SK-N-SH (cell line): ENCODE measurements at regions not wholly inside any gene's neighbourhood (a gene's known extent, or its start where the extent isn't known, plus 50 kb on each side); places are given as distances from the start of the nearest gene placed in this dataset.

ENCODE experiments used
- CTCF ChIA-PET: fragments of 300-600, 350-600 bp; formaldehyde crosslinking; extraction: SDS; loops from one replicate; lab custom pipeline; 2021; lab: Yijun Ruan, JAX
- POLR2A ChIA-PET: fragments of 350-600 bp; sonication (Branson Sonifier 250); formaldehyde crosslinking; extraction: SDS; loops from one replicate; lab custom pipeline; 2020; ENCODE audit warnings: antibody characterized with exemption, inconsistent platforms; lab: Yijun Ruan, JAX
- DNase-seq: peaks from one replicate; pipeline ENCODE4 v3.0.0; 2012
- H2AFZ ChIP-seq: fragments of 200-600 bp; sonication (generic); 2 replicates; pipeline ENCODE4 v1.8.1; 2016; ENCODE audit warnings: antibody characterized with exemption, mild to moderate bottlenecking, low read depth
- H3F3A ChIP-seq: fragments of 200-600 bp; sonication (generic); replicated peaks from 2 replicates; pipeline ENCODE3; 2016; ENCODE audit warnings: antibody characterized with exemption, mild to moderate bottlenecking; ENCODE audit not compliant: insufficient read depth
- H3K27ac ChIP-seq, 2 experiments: fragments of 200-500 bp in 1 of 2; fragments of 200-600 bp in 1 of 2; sonication (Bioruptor generic) in 1 of 2; sonication (generic), shearing (Covaris generic) in 1 of 2; 2 replicates each; pipeline versions ENCODE4 v1.5.1 to v1.6.1; 2014 to 2016; ENCODE audit warnings: low read depth in 2 of 2, inconsistent platforms in 1 of 2, low read length in 1 of 2, mild to moderate bottlenecking in 1 of 2, mixed read lengths in 1 of 2
- H3K27me3 ChIP-seq: fragments of 200-600 bp; sonication (generic), shearing (Covaris generic); 2 replicates; pipeline ENCODE4 v1.6.1; 2016; ENCODE audit warnings: mixed run types; ENCODE audit not compliant: insufficient read depth
- H3K36me3 ChIP-seq, 2 experiments: fragments of 200-500 bp in 1 of 2; fragments of 200-600 bp in 1 of 2; sonication (Bioruptor generic) in 1 of 2; sonication (generic) in 1 of 2; replicated peaks in 1 of 2; 2 replicates each; pipeline versions ENCODE3 to v1.5.1; 2014 to 2016; ENCODE audit warnings: low read length in 1 of 2, mild to moderate bottlenecking in 1 of 2; ENCODE audit not compliant: insufficient read depth in 2 of 2, control insufficient read depth in 1 of 2
- H3K4me1 ChIP-seq, 2 experiments: fragments of 200-500 bp in 1 of 2; fragments of 200-600 bp in 1 of 2; sonication (Bioruptor generic) in 1 of 2; sonication (generic), shearing (Covaris generic) in 1 of 2; 2 replicates each; pipeline versions ENCODE4 v1.5.1 to v1.6.1; 2014 to 2016; ENCODE audit warnings: low read depth in 1 of 2, low read length in 1 of 2, mixed run types in 1 of 2; ENCODE audit not compliant: insufficient read depth in 2 of 2, control insufficient read depth in 1 of 2
- H3K4me2 ChIP-seq: fragments of 200-600 bp; sonication (generic), shearing (Covaris generic); 2 replicates; pipeline ENCODE4 v1.6.1; 2017; ENCODE audit warnings: mixed run types
- H3K4me3 ChIP-seq, 2 experiments: fragments of 200-500 bp in 1 of 2; fragments of 200-600 bp in 1 of 2; sonication (Bioruptor generic) in 1 of 2; sonication (generic), shearing (Covaris generic) in 1 of 2; 2 replicates each; pipeline versions ENCODE4 v1.5.1 to v1.8.1; 2014 to 2016; ENCODE audit warnings: low read depth in 2 of 2, inconsistent platforms in 1 of 2, low read length in 1 of 2, mild to moderate bottlenecking in 1 of 2, mixed read lengths in 1 of 2, moderate library complexity in 1 of 2
- H3K79me2 ChIP-seq: fragments of 200-600 bp; sonication (generic); 2 replicates; pipeline ENCODE4 v1.8.1; 2017; ENCODE audit warnings: mild to moderate bottlenecking; ENCODE audit not compliant: insufficient read depth
- H3K9ac ChIP-seq: fragments of 200-600 bp; sonication (generic); 2 replicates; pipeline ENCODE4 v1.6.1; 2017; ENCODE audit warnings: mixed run types
- H3K9me2 ChIP-seq: fragments of 200-600 bp; sonication (generic); 2 replicates; pipeline ENCODE4 v1.6.1; 2017; ENCODE audit warnings: mixed run types
- H3K9me3 ChIP-seq: fragments of 200-600 bp; sonication (generic); 2 replicates; pipeline ENCODE4 v1.6.1; 2017; ENCODE audit warnings: mixed run types, mild to moderate bottlenecking, moderate library complexity
- H4K20me1 ChIP-seq: fragments of 200-600 bp; sonication (generic); 2 replicates; pipeline ENCODE4 v1.6.1; 2017; ENCODE audit warnings: mild to moderate bottlenecking, mixed run types; ENCODE audit not compliant: insufficient read depth
- CHD2 ChIP-seq: fragments of 150-350 bp; IDR thresholded peaks from 2 replicates; pipeline ENCODE4 v1.6.1; 2018; ENCODE audit warnings: low read length; ENCODE audit not compliant: partially characterized antibody
- EZH2phosphoT487 ChIP-seq: fragments of 200-600 bp; sonication (generic); IDR thresholded peaks from 2 replicates; pipeline ENCODE4 v1.6.1; 2017; ENCODE audit warnings: low read depth, mixed run types, mild to moderate bottlenecking, antibody characterized with exemption, moderate library complexity, borderline replicate concordance
- FOSL2 ChIP-seq: IDR thresholded peaks from 2 replicates; pipeline ENCODE4 v1.4.0; 2012; ENCODE audit warnings: low read depth, mild to moderate bottlenecking, moderate library complexity, borderline replicate concordance
- FOXJ3 ChIP-seq: sonication (generic); formaldehyde crosslinking; IDR thresholded peaks from 2 replicates; pipeline ENCODE4 v1.5.1; 2020; ENCODE audit warnings: mild to moderate bottlenecking, missing genetic modification reagents
- GATA2 ChIP-seq: sonication (generic); formaldehyde crosslinking; IDR thresholded peaks from 2 replicates; pipeline ENCODE4 v1.5.0; 2020; ENCODE audit warnings: mild to moderate bottlenecking, missing genetic modification reagents
- JUND ChIP-seq: IDR thresholded peaks from 2 replicates; pipeline ENCODE4 v1.4.0; 2012
- MEF2A ChIP-seq: IDR thresholded peaks from 2 replicates; pipeline ENCODE4 v1.4.0; 2012; ENCODE audit warnings: low read depth, borderline replicate concordance
- NRF1 ChIP-seq: IDR thresholded peaks from 2 replicates; pipeline ENCODE4 v1.6.1; 2012; ENCODE audit warnings: low read depth, mild to moderate bottlenecking, low read length
- POLR2AphosphoS5 ChIP-seq: IDR thresholded peaks from 2 replicates; pipeline ENCODE4 v1.6.1; 2012; ENCODE audit warnings: low read depth, low read length
- RFX5 ChIP-seq: IDR thresholded peaks from 2 replicates; pipeline ENCODE4 v1.6.1; 2012; ENCODE audit warnings: mild to moderate bottlenecking, improper control_type of control experiment, low read length
- SIN3A ChIP-seq: IDR thresholded peaks from 2 replicates; pipeline ENCODE4 v1.6.1; 2012; ENCODE audit warnings: low read depth, mild to moderate bottlenecking, low read length, moderate library complexity, borderline replicate concordance
- TCF12 ChIP-seq: IDR thresholded peaks from 2 replicates; pipeline ENCODE4 v1.4.0; 2012
- TEAD4 ChIP-seq: IDR thresholded peaks from 2 replicates; pipeline ENCODE4 v1.4.0; 2012; ENCODE audit warnings: mild to moderate bottlenecking, borderline replicate concordance; ENCODE audit not compliant: insufficient read depth
- YY1 ChIP-seq: IDR thresholded peaks from 2 replicates; pipeline ENCODE4 v1.4.0; 2012; ENCODE audit warnings: low read depth, mild to moderate bottlenecking
- WGBS: methylation state at CpG from one replicate; pipeline ENCODE4 v1.1.6; 2017; ENCODE audit warnings: low lambda C conversion rate; 5-methylcytosine and 5-hydroxymethylcytosine counted together
- TF ChIP-seq, protein P1 (sequence below): IDR thresholded peaks from 2 replicates; pipeline ENCODE4 v1.4.0; 2012; ENCODE audit warnings: low read depth, borderline replicate concordance
- TF ChIP-seq, protein P2 (sequence below): fragments of 200-600 bp; sonication (generic); IDR thresholded peaks from 2 replicates; pipeline ENCODE4 v1.6.1; 2017; ENCODE audit warnings: antibody characterized with exemption, mild to moderate bottlenecking, moderate library complexity
- TF ChIP-seq, protein P3 (sequence below): IDR thresholded peaks from 2 replicates; pipeline ENCODE4 v1.6.1; 2012; ENCODE audit warnings: mild to moderate bottlenecking, low read depth, low read length, moderate library complexity

DNA sequence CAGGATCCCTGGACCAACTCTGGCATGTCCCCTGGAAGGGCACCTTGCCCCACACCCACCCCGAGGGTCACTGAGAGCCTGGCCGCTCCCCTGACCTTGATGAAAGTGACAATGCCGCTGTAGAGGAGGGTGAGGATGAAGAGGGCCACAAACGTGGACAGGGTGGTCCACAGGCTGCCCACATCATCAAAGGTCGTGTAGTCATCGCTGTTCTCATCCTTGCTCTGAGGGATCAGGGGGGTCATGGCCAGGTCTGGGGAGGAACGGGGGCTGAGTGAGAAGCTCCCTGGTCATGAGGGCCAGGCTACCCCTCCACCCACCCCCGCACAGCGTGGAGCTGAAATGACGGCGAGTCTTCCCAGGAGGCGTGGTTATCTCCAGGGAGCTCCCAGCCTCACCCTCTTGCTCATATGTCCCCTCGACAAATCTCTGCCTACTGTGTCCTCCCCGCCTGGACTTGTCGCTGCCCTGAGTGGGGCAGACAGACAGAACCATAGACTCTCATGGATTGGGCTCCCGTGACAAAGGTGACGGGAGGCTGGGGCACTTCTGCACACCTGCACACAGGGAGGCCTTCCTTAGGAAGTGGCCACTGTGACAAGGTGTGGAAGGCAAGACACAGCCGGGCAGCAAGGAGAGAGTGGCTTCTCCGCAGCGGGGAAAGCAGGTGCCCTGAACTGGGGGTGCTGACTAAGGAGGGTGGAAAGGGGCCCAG, 311.1 kb downstream of the TMEM121 start:
- no peak overlapping the region for H3K4me2 ChIP-seq
- no peaks in the 10 kb centered on the region for H3K9me3 ChIP-seq
- H3K27ac ChIP-seq = no peak overlapping the region
- no peak overlapping the region for H2AFZ ChIP-seq
- no peaks in the 10 kb centered on the region for H3K4me1 ChIP-seq
- no peaks in the 10 kb centered on the region for H3K79me2 ChIP-seq
- 59% methylated on average over 12 of the region's 20 CpGs for WGBS
- no peaks in the 10 kb centered on the region for H3F3A ChIP-seq
- H3K4me3 ChIP-seq = no peak overlapping the region
- H3K36me3 ChIP-seq = no peaks in the 10 kb centered on the region
- no peak overlapping the region for H3K9ac ChIP-seq
- TF ChIP-seq YY1 (no peak), POLR2AphosphoS5 (no peak), GATA2 (CRISPR knock-in tag) (no peak), SIN3A (no peak), TEAD4 (no peak), EZH2phosphoT487 (no peak), RFX5 (no peak), CHD2 (no peak), TCF12 (no peak), JUND (no peak), MEF2A (no peak), FOXJ3 (no peak), NRF1 (no peak), FOSL2 (no peak)
- TF ChIP-seq, protein P1, sequence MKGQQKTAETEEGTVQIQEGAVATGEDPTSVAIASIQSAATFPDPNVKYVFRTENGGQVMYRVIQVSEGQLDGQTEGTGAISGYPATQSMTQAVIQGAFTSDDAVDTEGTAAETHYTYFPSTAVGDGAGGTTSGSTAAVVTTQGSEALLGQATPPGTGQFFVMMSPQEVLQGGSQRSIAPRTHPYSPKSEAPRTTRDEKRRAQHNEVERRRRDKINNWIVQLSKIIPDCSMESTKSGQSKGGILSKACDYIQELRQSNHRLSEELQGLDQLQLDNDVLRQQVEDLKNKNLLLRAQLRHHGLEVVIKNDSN = no peak
- TF ChIP-seq, protein P2, sequence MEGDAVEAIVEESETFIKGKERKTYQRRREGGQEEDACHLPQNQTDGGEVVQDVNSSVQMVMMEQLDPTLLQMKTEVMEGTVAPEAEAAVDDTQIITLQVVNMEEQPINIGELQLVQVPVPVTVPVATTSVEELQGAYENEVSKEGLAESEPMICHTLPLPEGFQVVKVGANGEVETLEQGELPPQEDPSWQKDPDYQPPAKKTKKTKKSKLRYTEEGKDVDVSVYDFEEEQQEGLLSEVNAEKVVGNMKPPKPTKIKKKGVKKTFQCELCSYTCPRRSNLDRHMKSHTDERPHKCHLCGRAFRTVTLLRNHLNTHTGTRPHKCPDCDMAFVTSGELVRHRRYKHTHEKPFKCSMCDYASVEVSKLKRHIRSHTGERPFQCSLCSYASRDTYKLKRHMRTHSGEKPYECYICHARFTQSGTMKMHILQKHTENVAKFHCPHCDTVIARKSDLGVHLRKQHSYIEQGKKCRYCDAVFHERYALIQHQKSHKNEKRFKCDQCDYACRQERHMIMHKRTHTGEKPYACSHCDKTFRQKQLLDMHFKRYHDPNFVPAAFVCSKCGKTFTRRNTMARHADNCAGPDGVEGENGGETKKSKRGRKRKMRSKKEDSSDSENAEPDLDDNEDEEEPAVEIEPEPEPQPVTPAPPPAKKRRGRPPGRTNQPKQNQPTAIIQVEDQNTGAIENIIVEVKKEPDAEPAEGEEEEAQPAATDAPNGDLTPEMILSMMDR = no peak
- TF ChIP-seq, protein P3, sequence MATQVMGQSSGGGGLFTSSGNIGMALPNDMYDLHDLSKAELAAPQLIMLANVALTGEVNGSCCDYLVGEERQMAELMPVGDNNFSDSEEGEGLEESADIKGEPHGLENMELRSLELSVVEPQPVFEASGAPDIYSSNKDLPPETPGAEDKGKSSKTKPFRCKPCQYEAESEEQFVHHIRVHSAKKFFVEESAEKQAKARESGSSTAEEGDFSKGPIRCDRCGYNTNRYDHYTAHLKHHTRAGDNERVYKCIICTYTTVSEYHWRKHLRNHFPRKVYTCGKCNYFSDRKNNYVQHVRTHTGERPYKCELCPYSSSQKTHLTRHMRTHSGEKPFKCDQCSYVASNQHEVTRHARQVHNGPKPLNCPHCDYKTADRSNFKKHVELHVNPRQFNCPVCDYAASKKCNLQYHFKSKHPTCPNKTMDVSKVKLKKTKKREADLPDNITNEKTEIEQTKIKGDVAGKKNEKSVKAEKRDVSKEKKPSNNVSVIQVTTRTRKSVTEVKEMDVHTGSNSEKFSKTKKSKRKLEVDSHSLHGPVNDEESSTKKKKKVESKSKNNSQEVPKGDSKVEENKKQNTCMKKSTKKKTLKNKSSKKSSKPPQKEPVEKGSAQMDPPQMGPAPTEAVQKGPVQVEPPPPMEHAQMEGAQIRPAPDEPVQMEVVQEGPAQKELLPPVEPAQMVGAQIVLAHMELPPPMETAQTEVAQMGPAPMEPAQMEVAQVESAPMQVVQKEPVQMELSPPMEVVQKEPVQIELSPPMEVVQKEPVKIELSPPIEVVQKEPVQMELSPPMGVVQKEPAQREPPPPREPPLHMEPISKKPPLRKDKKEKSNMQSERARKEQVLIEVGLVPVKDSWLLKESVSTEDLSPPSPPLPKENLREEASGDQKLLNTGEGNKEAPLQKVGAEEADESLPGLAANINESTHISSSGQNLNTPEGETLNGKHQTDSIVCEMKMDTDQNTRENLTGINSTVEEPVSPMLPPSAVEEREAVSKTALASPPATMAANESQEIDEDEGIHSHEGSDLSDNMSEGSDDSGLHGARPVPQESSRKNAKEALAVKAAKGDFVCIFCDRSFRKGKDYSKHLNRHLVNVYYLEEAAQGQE = no peak
- TF ChIP-seq, all 33 proteins: peak for 0
- Histone ChIP-seq H4K20me1 (no peaks in the 10 kb centered on the region), H3K9me2 (no peaks in the 10 kb centered on the region), H3K27me3 (no peaks in the 10 kb centered on the region)
- ChIA-PET CTCF (no interaction called here), POLR2A (interaction anchor here (0.6 kb wide), 1 partner anchor 8 kb away, joined by 3 read pairs; no protein-coding TSS in a partner anchor)
- DNase-seq = no peak
